Right lobe of liver (tissue), 6 donors: ENCODE measurements at regions not wholly inside any gene's neighbourhood (a gene's known extent, or its start where the extent isn't known, plus 50 kb on each side); places are given as distances from the start of the nearest gene placed in this dataset.

Experiments used
- ATAC-seq, 4 donors: fragments of 200-7000 bp; cut with Tn5 transposase; one replicate each; pipeline ENCODE4 v1.9.1; 2020; ENCODE audit warnings: mild to moderate bottlenecking in 4 of 4, moderate library complexity in 4 of 4
- DNase-seq, 3 donors: peaks; one replicate each; pipeline ENCODE4 v3.0.0-alpha.2; 2020
- H3K27ac ChIP-seq, 3 donors: fragments of 200-600 bp; one replicate each; pipeline ENCODE4 v1.8.0; 2022
- H3K27me3 ChIP-seq, 2 donors: fragments of 200-600 bp; one replicate each; pipeline ENCODE4 v1.8.0; 2022
- H3K36me3 ChIP-seq, 4 donors: fragments of 200-600 bp; sonication (generic) in 1 of 4; one replicate each; pipeline versions ENCODE4 v1.5.1 to v1.8.0; 2017 to 2022; ENCODE audit warnings: control low read depth in 1 of 4
- H3K4me1 ChIP-seq, 4 donors: fragments of 200-600 bp; sonication (generic) in 1 of 4; one replicate each; pipeline versions ENCODE4 v1.5.1 to v1.8.0; 2017 to 2022; ENCODE audit warnings: control low read depth in 1 of 4
- H3K4me3 ChIP-seq, 3 donors: fragments of 200-600 bp; one replicate each; pipeline ENCODE4 v1.8.0; 2022
- H3K9me3 ChIP-seq, 4 donors: fragments of 200-600 bp; sonication (generic) in 1 of 4; one replicate each; pipeline versions ENCODE4 v1.5.1 to v1.8.0; 2017 to 2022; ENCODE audit warnings: control low read depth in 1 of 4
- CTCF ChIP-seq, 4 donors: fragments of 200-600 bp in 3 of 4; fragments of 450-650 bp in 1 of 4; IDR thresholded peaks; one replicate each; pipeline versions ENCODE4 v1.5.1 to v1.8.0; 2016 to 2022; ENCODE audit warnings: antibody characterized with exemption in 4 of 4, mild to moderate bottlenecking in 2 of 4
- POLR2A ChIP-seq: fragments of 450-650 bp; IDR thresholded peaks from one replicate; pipeline ENCODE4 v1.6.1; 2017; ENCODE audit warnings: antibody characterized with exemption, mild to moderate bottlenecking
- WGBS: methylation state at CpG from one replicate; pipeline ENCODE4 v1.1.6; 2018; ENCODE audit warnings: low coverage, low lambda C conversion rate; ENCODE audit not compliant: insufficient coverage; ENCODE audit errors: missing lambda C conversion rate; 5-methylcytosine and 5-hydroxymethylcytosine counted together
- intact Hi-C, 2 donors: fragments of 100-400 bp; cut with DNase I; formaldehyde crosslinking; loops; one replicate each; pipeline versions ENCODE4 v1.11.2 to v1.14.1; 2022
- donor health status: DM: no; HTN: yes; CAD: no.
- donor health status: DM: no; HTN: no; CAD: no.
- donor health status: DM: no; HTN: no; CAD: no.
- donor health status: DM: no; HTN: yes; CAD: no.
- donor health status: DM: no; HTN: yes; CAD: no.

- intact Hi-C loops, result no loop called here
- H3K4me1 ChIP-seq, result peaks cover 0 to 19% (median 0%) of the 10 kb centered on the region in 4 donors
- TF ChIP-seq CTCF (IDR thresholded peaks at IDR 0.05), result no peak
- H3K9me3 ChIP-seq, result no peaks in the 10 kb centered on the region
- H3K27ac ChIP-seq, result peak overlapping the region in 1 of 3 donors; percentile 49
- ATAC-seq, result peak; percentile 82 to 94 (median 89)
- H3K36me3 ChIP-seq, result no peaks in the 10 kb centered on the region
- H3K27me3 ChIP-seq, result no peaks in the 10 kb centered on the region
- DNase-seq, result no peak
- H3K4me3 ChIP-seq, result no peak overlapping the region
Observed at GRCh38 chr4:57580710-57581599, 470.8 kb upstream of the IGFBP7 start.

- no peak overlapping the region for H3K4me3 ChIP-seq
- H3K36me3 ChIP-seq, result no peaks in the 10 kb centered on the region
- ATAC-seq (no peak), DNase-seq (no peak)
- H3K27ac ChIP-seq, result no peak overlapping the region
- WGBS, result 44% methylated on average over 1 of the region's 2 CpGs
- H3K9me3 ChIP-seq, result no peaks in the 10 kb centered on the region
- TF ChIP-seq CTCF (IDR thresholded peaks at IDR 0.05), result no peak
- no peak for TF ChIP-seq POLR2A
- intact Hi-C loops, result no loop called here
- peaks cover 0 to 4% (median 0%) of the 10 kb centered on the region in 4 donors for H3K4me1 ChIP-seq
- H3K27me3 ChIP-seq, result no peaks in the 10 kb centered on the region
Observed at GRCh38 chr4:57575426-57575825, 465.2 kb upstream of the IGFBP7 start.

- Histone ChIP-seq H3K4me3 (no peak overlapping the region), H3K36me3 (no peaks in the 10 kb centered on the region), H3K27ac (no peak overlapping the region), H3K9me3 (no peaks in the 10 kb centered on the region), H3K27me3 (no peaks in the 10 kb centered on the region), H3K4me1 (no peaks in the 10 kb centered on the region)
- TF ChIP-seq POLR2A, result no peak
- peak in 2 of 4 donors; percentile 15 to 28 for TF ChIP-seq CTCF (IDR thresholded peaks at IDR 0.05)
- WGBS, result 64% methylated on average over 5 of the region's 5 CpGs
- peak in 2 of 4 donors; percentile 35 to 37 for ATAC-seq
- intact Hi-C loops, result no loop called here
- DNase-seq, result no peak
Observed at GRCh38 chr4:57554556-57555092, 444.4 kb upstream of the IGFBP7 start.

- Histone ChIP-seq H3K4me1 (no peaks in the 10 kb centered on the region), H3K27me3 (no peaks in the 10 kb centered on the region), H3K4me3 (no peak overlapping the region), H3K27ac (no peak overlapping the region), H3K9me3 (no peaks in the 10 kb centered on the region), H3K36me3 (no peaks in the 10 kb centered on the region)
- DNase-seq (no peak), ATAC-seq (no peak)
- TF ChIP-seq POLR2A (no peak), CTCF (IDR thresholded peaks at IDR 0.05) (peak in 3 of 4 donors; percentile 17 to 33 (median 22))
- WGBS, result 38% methylated on average over 3 of the region's 3 CpGs
- intact Hi-C loops, result no loop called here
Observed at GRCh38 chr4:57553728-57554127, 443.5 kb upstream of the IGFBP7 start.
